Thoracic aorta (tissue), 2 donors: ENCODE measurements at regions not wholly inside any gene's neighbourhood (a gene's known extent, or its start where the extent isn't known, plus 50 kb on each side); places are given as distances from the start of the nearest gene placed in this dataset.

Experiments used
- ATAC-seq: fragments of 150-250 bp; one replicate; pipeline ENCODE4 v1.8.0; 2017; ENCODE audit warnings: low read depth; ENCODE audit not compliant: insufficient number of reproducible peaks, low FRiP score
- DNase-seq: peaks from one replicate; pipeline ENCODE4 v3.0.0-alpha.2; 2020; ENCODE audit warnings: low spot score
- H3K27ac ChIP-seq, 2 donors: fragments of 200-600 bp; sonication (generic); 1 replicate in 1 of 2; 2 replicates in 1 of 2; pipeline ENCODE4 v1.5.1; 2016; ENCODE audit warnings: mild to moderate bottlenecking in 2 of 2, moderate library complexity in 2 of 2
- H3K27me3 ChIP-seq: fragments of 200-600 bp; sonication (generic); replicated peaks from 2 replicates; pipeline ENCODE4 v1.6.0; 2016; ENCODE audit warnings: mild to moderate bottlenecking; ENCODE audit not compliant: insufficient read depth
- H3K36me3 ChIP-seq: fragments of 200-600 bp; sonication (generic); one replicate; pipeline ENCODE4 v1.5.1; 2016
- H3K4me1 ChIP-seq, 2 donors: fragments of 200-600 bp; sonication (generic); 1 replicate in 1 of 2; 2 replicates in 1 of 2; pipeline versions ENCODE4 v1.5.1 to v1.6.0; 2016; ENCODE audit warnings: low read depth in 2 of 2, mild to moderate bottlenecking in 1 of 2; ENCODE audit not compliant: control insufficient read depth in 1 of 2
- H3K4me3 ChIP-seq: fragments of 200-600 bp; sonication (generic); 2 replicates; pipeline ENCODE4 v1.5.1; 2016; ENCODE audit warnings: mild to moderate bottlenecking
- H3K9me3 ChIP-seq: fragments of 200-600 bp; sonication (generic); 2 replicates; pipeline ENCODE4 v1.5.1; 2016
- CTCF ChIP-seq: fragments of 200-600 bp; sonication (generic); IDR thresholded peaks from one replicate; pipeline ENCODE4 v1.5.1; 2019; ENCODE audit warnings: antibody characterized with exemption

GRCh38 chr2:146138820-146139219 is 1618.9 kb upstream of the ZEB2 start:
- Histone ChIP-seq H3K9me3 (no peaks in the 10 kb centered on the region), H3K4me3 (no peak overlapping the region), H3K27me3 (no peaks in the 10 kb centered on the region), H3K27ac (no peak overlapping the region), H3K4me1 (no peaks in the 10 kb centered on the region), H3K36me3 (no peaks in the 10 kb centered on the region)
- no peak for ATAC-seq
- no peak for DNase-seq
- TF ChIP-seq CTCF, result no peak

- Histone ChIP-seq H3K4me3 (no peak overlapping the region), H3K27me3 (no peaks in the 10 kb centered on the region), H3K9me3 (no peaks in the 10 kb centered on the region), H3K36me3 (no peaks in the 10 kb centered on the region), H3K4me1 (no peaks in the 10 kb centered on the region), H3K27ac (no peak overlapping the region)
- DNase-seq (no peak), ATAC-seq (no peak)
- no peak for TF ChIP-seq CTCF
Observed at GRCh38 chr2:146135245-146135644, 1615.3 kb upstream of the ZEB2 start.

GRCh38 chr2:146131785-146132184 is 1611.9 kb upstream of the ZEB2 start:
- Histone ChIP-seq H3K4me1 (no peaks in the 10 kb centered on the region), H3K27me3 (no peaks in the 10 kb centered on the region), H3K27ac (no peak overlapping the region), H3K4me3 (no peak overlapping the region), H3K36me3 (no peaks in the 10 kb centered on the region), H3K9me3 (no peaks in the 10 kb centered on the region)
- no peak for TF ChIP-seq CTCF
- DNase-seq, result no peak
- ATAC-seq, result no peak

GRCh38 chr2:146131048-146131447 is 1611.1 kb upstream of the ZEB2 start:
- H3K4me1 ChIP-seq, result no peaks in the 10 kb centered on the region
- H3K27ac ChIP-seq, result no peak overlapping the region
- no peaks in the 10 kb centered on the region for H3K27me3 ChIP-seq
- no peaks in the 10 kb centered on the region for H3K9me3 ChIP-seq
- DNase-seq (no peak), ATAC-seq (no peak)
- TF ChIP-seq CTCF, result no peak
- H3K4me3 ChIP-seq, result no peak overlapping the region
- H3K36me3 ChIP-seq, result no peaks in the 10 kb centered on the region

GRCh38 chr2:146130290-146130689 is 1610.4 kb upstream of the ZEB2 start:
- no peak for ATAC-seq
- no peak for DNase-seq
- no peak for TF ChIP-seq CTCF

More at GRCh38 chr2:146130290-146130689, 1610.4 kb upstream of the ZEB2 start:
- H3K4me1 ChIP-seq, result no peaks in the 10 kb centered on the region
- H3K27ac ChIP-seq, result no peak overlapping the region
- no peak overlapping the region for H3K4me3 ChIP-seq
- H3K36me3 ChIP-seq, result no peaks in the 10 kb centered on the region
- no peaks in the 10 kb centered on the region for H3K9me3 ChIP-seq
- no peaks in the 10 kb centered on the region for H3K27me3 ChIP-seq
